Brain microvascular endothelial cell (primary cell): ENCODE measurements at regions not wholly inside any gene's neighbourhood (a gene's known extent, or its start where the extent isn't known, plus 50 kb on each side); places are given as distances from the start of the nearest gene placed in this dataset.

Source experiments
- DNase-seq: peaks from one replicate; pipeline ENCODE4 v3.0.0-alpha.2; 2020
- H3K27ac ChIP-seq: fragments of 250-450 bp; sonication (Bioruptor Pico); 2 replicates; pipeline ENCODE4 v1.5.1; 2020; ENCODE audit warnings: mild to moderate bottlenecking, moderate library complexity
- H3K27me3 ChIP-seq: fragments of 250-450 bp; sonication (Bioruptor Pico); replicated peaks from 2 replicates; pipeline ENCODE4 v1.5.1; 2020; ENCODE audit warnings: mild to moderate bottlenecking
- H3K36me3 ChIP-seq: fragments of 250-450 bp; sonication (Bioruptor Pico); replicated peaks from 2 replicates; pipeline ENCODE4 v1.5.1; 2020; ENCODE audit warnings: mild to moderate bottlenecking
- H3K4me3 ChIP-seq: 2 replicates; pipeline ENCODE4 v1.5.1; 2011; ENCODE audit warnings: low read depth, mild to moderate bottlenecking, control low read depth, low read length, moderate library complexity
- in situ Hi-C: cut with HindIII; loops from 2 replicates; pipeline ENCODE4 v1.10.0; 2017; ENCODE audit warnings: low sequenced_read_pairs, low pct_ligation_motif_present
- TF ChIP-seq, protein P1 (sequence below): IDR thresholded peaks from 2 replicates; pipeline ENCODE4 v1.5.1; 2011; ENCODE audit warnings: low read depth, mild to moderate bottlenecking, moderate library complexity, low read length, control low read depth, inconsistent platforms; ENCODE audit errors: missing control alignments

DNA sequence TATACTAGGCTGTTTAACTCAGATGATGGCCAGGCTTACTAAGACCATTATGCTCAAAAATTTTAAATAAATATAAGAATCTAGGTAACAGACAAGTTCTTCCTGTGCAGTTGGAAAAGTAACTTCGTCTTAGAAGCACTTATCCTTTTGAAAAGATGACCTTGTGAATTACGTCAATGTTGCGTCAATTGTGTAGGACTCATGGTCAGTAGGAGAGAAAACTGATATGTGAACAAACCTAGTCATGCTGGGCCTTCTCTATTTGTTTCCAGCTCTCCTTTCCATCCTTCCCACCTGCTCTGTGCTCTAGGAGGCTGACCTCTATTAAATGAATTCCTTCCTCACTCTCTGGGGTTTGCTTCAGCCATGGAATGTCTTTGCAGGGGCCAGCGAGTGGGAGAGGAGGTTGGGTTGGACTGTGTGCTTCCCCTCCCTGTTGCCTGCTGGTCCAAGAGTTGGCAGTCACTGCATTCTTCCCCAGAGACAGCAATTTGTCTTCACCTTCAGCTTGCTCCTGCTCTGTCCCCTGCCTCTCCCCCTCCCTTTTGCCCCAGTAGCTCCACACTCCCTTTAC, 128.0 kb upstream of the TNFAIP3 start:
- Histone ChIP-seq H3K36me3 (no peaks in the 10 kb centered on the region), H3K27me3 (no peaks in the 10 kb centered on the region), H3K4me3 (no peak overlapping the region), H3K27ac (peak overlapping the region; percentile 80)
- in situ Hi-C loops = no loop called here
- no peak for DNase-seq
- TF ChIP-seq, protein P1, sequence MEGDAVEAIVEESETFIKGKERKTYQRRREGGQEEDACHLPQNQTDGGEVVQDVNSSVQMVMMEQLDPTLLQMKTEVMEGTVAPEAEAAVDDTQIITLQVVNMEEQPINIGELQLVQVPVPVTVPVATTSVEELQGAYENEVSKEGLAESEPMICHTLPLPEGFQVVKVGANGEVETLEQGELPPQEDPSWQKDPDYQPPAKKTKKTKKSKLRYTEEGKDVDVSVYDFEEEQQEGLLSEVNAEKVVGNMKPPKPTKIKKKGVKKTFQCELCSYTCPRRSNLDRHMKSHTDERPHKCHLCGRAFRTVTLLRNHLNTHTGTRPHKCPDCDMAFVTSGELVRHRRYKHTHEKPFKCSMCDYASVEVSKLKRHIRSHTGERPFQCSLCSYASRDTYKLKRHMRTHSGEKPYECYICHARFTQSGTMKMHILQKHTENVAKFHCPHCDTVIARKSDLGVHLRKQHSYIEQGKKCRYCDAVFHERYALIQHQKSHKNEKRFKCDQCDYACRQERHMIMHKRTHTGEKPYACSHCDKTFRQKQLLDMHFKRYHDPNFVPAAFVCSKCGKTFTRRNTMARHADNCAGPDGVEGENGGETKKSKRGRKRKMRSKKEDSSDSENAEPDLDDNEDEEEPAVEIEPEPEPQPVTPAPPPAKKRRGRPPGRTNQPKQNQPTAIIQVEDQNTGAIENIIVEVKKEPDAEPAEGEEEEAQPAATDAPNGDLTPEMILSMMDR = no peak

DNA sequence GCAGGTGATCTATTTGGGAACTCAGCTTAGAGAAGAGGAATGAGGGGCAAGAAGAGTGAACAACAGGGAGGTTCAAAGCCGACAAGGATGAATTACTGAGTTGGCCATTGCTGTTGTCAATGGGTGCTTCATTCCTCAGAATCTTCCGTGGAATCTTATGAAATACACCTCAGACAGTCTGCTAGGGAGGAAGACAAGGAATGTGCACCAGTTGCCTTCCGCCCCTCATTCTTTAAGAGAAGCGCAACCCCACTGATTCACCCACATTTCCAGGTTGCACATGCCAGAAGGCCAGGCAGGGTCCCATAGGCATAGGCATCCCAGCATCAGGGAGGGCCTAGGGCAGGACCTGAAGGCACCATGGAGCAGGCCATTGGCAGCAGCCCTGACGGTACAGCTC, 127.5 kb upstream of the TNFAIP3 start:
- Histone ChIP-seq H3K27me3 (no peaks in the 10 kb centered on the region), H3K4me3 (no peak overlapping the region), H3K27ac (no peak overlapping the region), H3K36me3 (no peaks in the 10 kb centered on the region)
- in situ Hi-C loops = no loop called here
- no peak for DNase-seq
- TF ChIP-seq, protein P1 = no peak

DNA sequence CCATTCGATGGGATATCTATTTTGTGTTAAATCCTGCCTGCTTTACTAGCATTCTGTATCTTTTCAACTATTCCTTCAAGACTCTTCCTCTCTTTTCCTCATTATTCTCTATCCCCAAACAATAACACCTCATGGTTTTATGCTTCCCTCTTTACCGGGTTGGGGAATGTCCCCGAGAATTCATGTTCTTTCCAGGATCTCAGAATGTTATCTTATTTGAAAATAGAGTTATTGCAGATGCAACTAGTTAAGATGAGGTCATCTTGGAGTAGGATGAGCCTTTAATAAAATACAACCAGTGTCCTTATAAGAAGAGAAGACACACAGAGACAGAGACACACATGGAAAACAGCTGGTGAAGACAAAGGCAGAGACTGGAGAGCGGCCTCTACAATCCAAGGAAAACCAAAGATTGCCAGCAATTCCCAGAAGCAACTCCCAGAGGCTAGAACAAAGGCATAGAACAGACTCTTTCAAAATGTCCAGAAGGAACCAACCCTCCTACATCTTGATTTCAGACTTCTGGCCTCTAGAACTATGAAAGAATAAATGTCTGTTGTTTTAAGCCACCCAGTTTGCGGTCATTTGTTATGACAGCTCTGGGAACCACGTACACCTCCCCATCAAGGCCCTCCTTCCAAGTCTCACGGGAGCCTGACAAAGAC, 126.8 kb upstream of the TNFAIP3 start:
- TF ChIP-seq, protein P1 = no peak
- in situ Hi-C loops = no loop called here
- DNase-seq = no peak
- Histone ChIP-seq H3K27me3 (no peaks in the 10 kb centered on the region), H3K36me3 (no peaks in the 10 kb centered on the region), H3K27ac (no peak overlapping the region), H3K4me3 (no peak overlapping the region)

DNA sequence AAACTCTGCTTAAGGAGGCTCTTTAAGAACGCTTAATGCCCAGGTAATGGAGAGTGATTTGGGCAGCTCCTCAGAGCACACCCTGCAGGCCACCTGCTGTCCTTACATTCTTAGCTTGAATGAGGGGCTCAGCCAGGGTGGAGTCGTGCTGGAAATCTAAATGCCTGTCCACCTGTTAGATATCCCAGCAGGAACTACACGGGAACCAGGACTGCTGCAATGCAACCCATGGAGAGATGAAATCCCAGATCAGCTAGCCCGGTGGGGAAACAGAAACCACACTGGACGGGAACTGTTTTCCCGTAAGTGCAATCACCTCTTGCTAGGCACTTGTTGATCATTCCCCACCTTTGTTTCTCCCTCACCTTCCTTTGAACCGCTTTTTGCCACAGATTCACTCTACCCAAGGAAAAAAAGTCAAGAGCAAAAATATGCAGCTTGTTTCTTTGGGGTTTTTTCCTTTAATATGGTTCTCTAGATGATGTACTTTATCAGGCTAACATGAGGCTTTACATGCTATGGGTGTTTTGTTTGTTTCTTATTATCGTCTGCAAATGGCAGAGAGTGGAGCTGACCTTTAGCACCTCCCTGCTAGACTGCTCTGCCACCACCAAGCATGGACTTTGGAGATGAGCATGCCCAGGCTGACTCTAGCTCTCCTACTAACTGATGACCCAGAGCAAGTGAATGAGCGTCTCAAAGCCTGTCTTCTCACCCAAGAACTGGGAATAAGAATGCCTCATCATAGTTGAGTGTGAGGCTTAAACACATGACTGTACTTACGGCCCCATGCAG, 125.9 kb upstream of the TNFAIP3 start:
- H3K27me3 ChIP-seq = no peaks in the 10 kb centered on the region
- no peak overlapping the region for H3K27ac ChIP-seq
- DNase-seq = no peak
- H3K36me3 ChIP-seq = no peaks in the 10 kb centered on the region
- in situ Hi-C loops = no loop called here
- no peak overlapping the region for H3K4me3 ChIP-seq
- TF ChIP-seq, protein P1 = no peak

DNA sequence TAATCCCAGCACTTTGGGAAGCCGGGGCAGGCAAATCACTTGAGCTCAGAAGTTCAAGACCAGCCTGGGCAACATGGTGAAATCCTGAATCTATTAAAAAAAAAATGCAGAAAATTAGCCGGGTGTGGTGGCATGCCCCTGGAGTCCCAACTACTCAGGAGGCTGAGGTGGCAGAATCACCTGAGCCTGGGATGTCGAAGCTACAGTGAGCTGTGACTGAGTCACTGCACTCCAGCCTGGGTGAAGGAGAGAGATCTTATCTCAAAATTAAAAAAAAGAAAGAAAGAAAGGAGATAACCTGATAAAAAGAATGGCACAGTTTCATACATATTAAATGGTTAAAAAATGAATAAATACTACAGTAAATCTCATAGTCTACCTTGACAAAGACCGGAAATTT, 123.6 kb upstream of the TNFAIP3 start:
- no peak for DNase-seq
- H3K36me3 ChIP-seq = no peaks in the 10 kb centered on the region
- H3K27me3 ChIP-seq = no peaks in the 10 kb centered on the region
- in situ Hi-C loops = no loop called here
- TF ChIP-seq, protein P1 = no peak
- no peak overlapping the region for H3K4me3 ChIP-seq
- H3K27ac ChIP-seq = no peak overlapping the region
